NCI-H82 treated with DMSO at 0.1 percent for 48 hours (cell line): ENCODE measurements at regions not wholly inside any gene's neighbourhood (a gene's known extent, or its start where the extent isn't known, plus 50 kb on each side); places are given as distances from the start of the nearest gene placed in this dataset.

Experiments
- DNase-seq: peaks from one replicate; lab custom pipeline; 2025; ENCODE audit not compliant: unreplicated experiment; lab: John Stamatoyannopoulos, UW

GRCh38 chr2:76461431-76461830, 750.7 kb upstream of the GCFC2 start:
- no peak for DNase-seq

- DNase-seq = no peak
Observed at GRCh38 chr2:76455910-76456309, 745.2 kb upstream of the GCFC2 start.

- no peak for DNase-seq
Observed at GRCh38 chr2:76450024-76450475, 739.3 kb upstream of the GCFC2 start.

GRCh38 chr2:76448956-76449355, 738.2 kb upstream of the GCFC2 start:
- DNase-seq = no peak

- DNase-seq = no peak
Observed at GRCh38 chr2:76447294-76447693, 736.6 kb upstream of the GCFC2 start.

GRCh38 chr2:76446872-76447271, 736.2 kb upstream of the GCFC2 start:
- DNase-seq = no peak

- DNase-seq = no peak
Observed at GRCh38 chr2:76445880-76446279, 735.2 kb upstream of the GCFC2 start.

- DNase-seq = no peak
Observed at GRCh38 chr2:76444732-76445131, 734.0 kb upstream of the GCFC2 start.

GRCh38 chr2:76437564-76437963, 726.8 kb upstream of the GCFC2 start:
- no peak for DNase-seq

- DNase-seq = no peak
Observed at GRCh38 chr2:76429374-76429773, 718.7 kb upstream of the GCFC2 start.

GRCh38 chr2:76427452-76427851, 716.7 kb upstream of the GCFC2 start:
- DNase-seq = no peak

- no peak for DNase-seq
Observed at GRCh38 chr2:76415821-76416220, 705.1 kb upstream of the GCFC2 start.

- peak; percentile 67 for DNase-seq
Observed at GRCh38 chr2:76413436-76413835, 702.7 kb upstream of the GCFC2 start.

GRCh38 chr2:76406134-76406855, 695.6 kb upstream of the GCFC2 start:
- no peak for DNase-seq

- DNase-seq = no peak
Observed at GRCh38 chr2:76393356-76393755, 682.6 kb upstream of the GCFC2 start.

GRCh38 chr2:76391678-76392077, 681.0 kb upstream of the GCFC2 start:
- peak; percentile 73 for DNase-seq

- DNase-seq = no peak
Observed at GRCh38 chr2:76387294-76387693, 676.6 kb upstream of the GCFC2 start.

- DNase-seq = no peak
Observed at GRCh38 chr2:76385943-76386342, 675.2 kb upstream of the GCFC2 start.

- DNase-seq = no peak
Observed at GRCh38 chr2:76381624-76382023, 670.9 kb upstream of the GCFC2 start.

- no peak for DNase-seq
Observed at GRCh38 chr2:76378140-76378539, 667.4 kb upstream of the GCFC2 start.

- DNase-seq = no peak
Observed at GRCh38 chr2:76341439-76341838, 630.7 kb upstream of the GCFC2 start.

GRCh38 chr2:76332871-76333270, 622.2 kb upstream of the GCFC2 start:
- no peak for DNase-seq

GRCh38 chr2:76330865-76331264, 620.1 kb upstream of the GCFC2 start:
- DNase-seq = no peak
